GM13977 (cell line): ENCODE measurements at regions not wholly inside any gene's neighbourhood (a gene's known extent, or its start where the extent isn't known, plus 50 kb on each side); places are given as distances from the start of the nearest gene placed in this dataset.

ENCODE experiments used
- DNase-seq: peaks from one replicate; pipeline ENCODE4 v3.0.0; 2012; ENCODE audit warnings: low spot score
- in situ Hi-C: fragments of 300-500 bp; cut with MboI; formaldehyde crosslinking; loops from one replicate; pipeline ENCODE4 v1.12.0; 2022; ENCODE audit warnings: low sequenced_read_pairs, low pct_unique_long_range_greater_than_20kb, mixed read lengths, inconsistent platforms; ENCODE audit not compliant: unreplicated experiment
- TF ChIP-seq, protein P1 (sequence below): IDR thresholded peaks from 2 replicates; pipeline ENCODE4 v1.5.1; 2012; ENCODE audit warnings: mild to moderate bottlenecking, control low read depth; ENCODE audit not compliant: insufficient read depth; ENCODE audit errors: extremely low read depth, missing control alignments

DNA sequence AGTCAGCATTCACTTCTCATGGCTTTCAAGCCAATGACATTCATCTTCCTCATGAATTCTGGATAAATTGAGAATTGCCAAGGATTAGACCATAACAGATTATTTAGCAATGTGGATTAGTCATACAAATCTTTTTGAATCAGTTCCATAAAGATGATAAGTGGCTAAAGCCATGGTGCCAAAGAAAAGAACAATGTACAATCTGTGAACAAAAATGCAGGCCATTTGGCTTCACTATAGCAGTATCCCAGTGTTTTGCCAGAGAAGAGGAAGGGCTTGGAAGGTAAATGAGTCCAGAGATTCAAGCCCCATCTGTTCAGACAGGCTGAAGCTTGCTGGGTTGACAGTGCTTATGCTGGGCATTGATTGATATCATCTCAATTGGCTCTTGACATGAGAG, 376.4 kb upstream of the LRRC7 start:
- DNase-seq: no peak
- in situ Hi-C loops: no loop called here
- TF ChIP-seq, protein P1, sequence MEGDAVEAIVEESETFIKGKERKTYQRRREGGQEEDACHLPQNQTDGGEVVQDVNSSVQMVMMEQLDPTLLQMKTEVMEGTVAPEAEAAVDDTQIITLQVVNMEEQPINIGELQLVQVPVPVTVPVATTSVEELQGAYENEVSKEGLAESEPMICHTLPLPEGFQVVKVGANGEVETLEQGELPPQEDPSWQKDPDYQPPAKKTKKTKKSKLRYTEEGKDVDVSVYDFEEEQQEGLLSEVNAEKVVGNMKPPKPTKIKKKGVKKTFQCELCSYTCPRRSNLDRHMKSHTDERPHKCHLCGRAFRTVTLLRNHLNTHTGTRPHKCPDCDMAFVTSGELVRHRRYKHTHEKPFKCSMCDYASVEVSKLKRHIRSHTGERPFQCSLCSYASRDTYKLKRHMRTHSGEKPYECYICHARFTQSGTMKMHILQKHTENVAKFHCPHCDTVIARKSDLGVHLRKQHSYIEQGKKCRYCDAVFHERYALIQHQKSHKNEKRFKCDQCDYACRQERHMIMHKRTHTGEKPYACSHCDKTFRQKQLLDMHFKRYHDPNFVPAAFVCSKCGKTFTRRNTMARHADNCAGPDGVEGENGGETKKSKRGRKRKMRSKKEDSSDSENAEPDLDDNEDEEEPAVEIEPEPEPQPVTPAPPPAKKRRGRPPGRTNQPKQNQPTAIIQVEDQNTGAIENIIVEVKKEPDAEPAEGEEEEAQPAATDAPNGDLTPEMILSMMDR: no peak

DNA sequence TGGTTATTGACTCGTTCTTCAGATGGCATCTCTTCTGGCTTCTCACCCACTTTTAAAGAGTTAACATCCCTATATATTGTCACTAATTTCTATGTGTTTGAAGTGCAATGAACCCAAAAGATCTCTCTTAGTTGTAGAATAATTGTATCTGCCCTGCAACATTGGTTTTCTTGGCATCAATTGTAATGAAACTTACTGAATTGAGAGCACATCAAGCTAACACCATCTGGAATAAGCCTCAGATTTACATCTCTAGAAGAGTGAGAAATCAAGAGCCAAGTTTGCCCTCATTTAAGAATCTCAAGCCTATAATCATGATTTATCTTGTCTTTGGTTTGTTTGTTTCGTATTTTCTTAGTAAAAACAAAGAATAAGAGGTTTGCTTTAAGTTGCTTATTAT, 372.6 kb upstream of the LRRC7 start:
- in situ Hi-C loops: no loop called here
- no peak for DNase-seq
- TF ChIP-seq, protein P1: no peak

DNA sequence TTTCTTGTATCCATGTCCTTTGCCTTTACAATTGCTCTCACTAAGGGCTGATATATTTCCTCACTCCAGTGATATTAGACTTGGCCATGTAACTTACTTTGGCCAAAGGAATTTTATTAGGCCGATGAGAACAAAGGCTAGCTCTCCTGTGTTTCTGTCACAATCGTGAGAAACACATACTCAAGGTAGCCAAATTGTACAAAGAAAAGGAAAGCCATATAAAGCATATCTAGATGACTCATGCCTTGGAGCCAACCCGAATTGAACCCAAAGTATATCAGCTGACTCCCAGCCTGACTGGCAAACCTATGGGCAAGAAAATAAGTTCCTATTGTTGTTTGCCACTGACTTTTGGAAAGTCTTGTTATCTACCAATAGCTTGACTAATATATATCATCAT, 371.7 kb upstream of the LRRC7 start:
- TF ChIP-seq, protein P1: no peak
- no peak for DNase-seq
- in situ Hi-C loops: no loop called here

DNA sequence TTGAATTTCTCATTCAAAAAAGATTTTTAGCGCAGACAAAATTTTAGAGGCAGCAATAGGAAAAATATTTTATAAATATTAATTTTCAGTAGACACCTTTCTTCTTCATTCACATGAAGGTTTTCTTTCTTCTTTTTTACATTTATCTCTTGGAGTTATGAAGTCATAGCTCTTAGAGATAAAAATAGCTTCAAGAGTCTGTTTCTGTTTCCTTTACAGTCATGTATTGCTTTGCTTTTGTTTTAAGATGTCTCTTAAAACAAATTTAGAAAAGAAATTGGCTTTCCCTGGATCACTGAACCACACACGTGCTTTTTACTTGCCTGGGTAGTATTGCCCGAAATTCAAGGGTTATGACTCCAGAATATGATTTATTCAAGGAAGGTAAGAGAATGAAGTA, 369.9 kb upstream of the LRRC7 start:
- no peak for DNase-seq
- in situ Hi-C loops: no loop called here
- TF ChIP-seq, protein P1: no peak

DNA sequence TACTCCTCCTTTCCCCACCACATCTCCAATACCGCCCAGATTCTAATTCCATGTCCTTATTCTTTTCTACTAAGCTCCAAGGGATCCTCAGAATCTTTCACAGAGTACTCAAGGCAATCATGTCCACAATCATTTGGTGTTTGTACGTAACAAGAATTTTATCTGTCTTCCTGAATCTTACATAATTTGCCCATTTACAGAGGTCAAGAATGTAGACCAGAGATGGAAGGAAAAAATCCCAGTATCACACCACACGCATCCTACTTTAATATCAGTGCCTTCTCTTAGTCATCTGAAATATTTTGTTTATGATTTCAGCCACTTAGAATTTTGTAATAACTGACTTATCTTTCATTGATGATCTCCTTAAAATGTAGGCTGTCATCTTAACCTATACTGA, 366.0 kb upstream of the LRRC7 start:
- TF ChIP-seq, protein P1: no peak
- in situ Hi-C loops: no loop called here
- no peak for DNase-seq

DNA sequence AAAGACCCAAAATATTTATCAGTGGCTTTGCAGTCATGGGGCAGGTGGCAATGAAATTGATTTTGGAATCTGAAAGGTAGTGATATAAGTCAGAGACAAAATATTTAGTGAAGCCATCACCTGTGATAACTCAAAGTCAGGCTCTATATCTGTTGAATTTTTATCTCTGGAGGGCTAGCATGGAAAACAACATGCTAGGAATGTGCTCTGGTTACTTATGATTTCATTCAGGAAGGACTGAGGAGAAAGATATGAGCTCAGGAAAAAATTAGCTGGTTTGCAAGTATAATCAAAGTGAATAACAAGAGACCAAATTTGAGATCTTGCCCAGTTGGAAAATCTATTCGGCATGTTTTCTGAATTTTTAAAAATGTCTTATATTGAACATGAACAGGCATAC, 364.6 kb upstream of the LRRC7 start:
- in situ Hi-C loops: no loop called here
- TF ChIP-seq, protein P1: no peak
- no peak for DNase-seq

DNA sequence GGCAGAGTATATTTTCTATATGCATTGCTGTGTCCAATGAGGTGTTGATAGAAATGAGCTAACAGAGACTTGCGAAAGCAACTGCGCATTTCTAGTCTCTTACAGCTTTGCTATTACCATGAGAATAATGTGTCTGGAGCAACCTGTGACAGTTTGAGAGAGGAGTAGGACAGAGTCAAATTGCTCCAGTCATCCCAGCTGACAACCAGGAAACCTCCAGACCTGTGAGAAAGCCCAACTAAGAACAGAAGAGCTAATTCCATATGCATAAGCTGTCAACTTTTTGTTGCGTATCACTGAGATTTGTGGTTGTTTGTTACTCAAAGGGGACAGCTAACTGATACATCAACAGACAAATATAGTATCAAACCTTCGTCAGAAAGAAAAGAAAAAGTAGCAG, 354.1 kb upstream of the LRRC7 start:
- DNase-seq: no peak
- in situ Hi-C loops: no loop called here
- TF ChIP-seq, protein P1: no peak
